ENCODE measurements at regions not wholly inside any gene's neighbourhood (a gene's known extent, or its start where the extent isn't known, plus 50 kb on each side); places are given as distances from the start of the nearest gene placed in this dataset.

- Histone ChIP-seq H3K9ac (ENCODE audit: low read length in 3 of 3) (no peak overlapping the region), H3K9me3 (ENCODE audit: control insufficient read depth in 2 of 3, insufficient read depth in 1 of 3, low read length in 3 of 3) (no peaks in the 10 kb centered on the region), H3K36me3 (ENCODE audit: control insufficient read depth in 2 of 3, insufficient read depth in 3 of 3, low read length in 3 of 3) (no peaks in the 10 kb centered on the region), H3K27me3 (ENCODE audit: control insufficient read depth, insufficient read depth, low read length) (no peaks in the 10 kb centered on the region), H3K4me1 (ENCODE audit: control insufficient read depth in 2 of 3, insufficient read depth in 2 of 3, low read depth in 1 of 3, low read length in 3 of 3) (no peaks in the 10 kb centered on the region), H3K27ac (ENCODE audit: low read depth in 2 of 2, low read length in 2 of 2) (no peak overlapping the region), H3K4me3 (ENCODE audit: low read length in 3 of 3) (no peak overlapping the region)
- FAIRE-seq (no peak), DNase-seq (no peak)
- intact Hi-C loops (cut with DNase I): no loop called here
- TF ChIP-seq CTCF (IDR thresholded peaks at IDR 0.05; ENCODE audit: borderline replicate concordance, extremely low read depth, insufficient read depth): no peak
Observed at GRCh38 chr10:94043431-94043990, 49.8 kb downstream of the PLCE1 start.

- intact Hi-C loops (cut with DNase I): no loop called here
- no peak for TF ChIP-seq CTCF (IDR thresholded peaks at IDR 0.05; ENCODE audit: borderline replicate concordance, extremely low read depth, insufficient read depth)
Observed at GRCh38 chr10:94046098-94046497, 52.4 kb downstream of the PLCE1 start.

GRCh38 chr10:94047293-94047692 lies 53.6 kb downstream of the PLCE1 start:
- Histone ChIP-seq H3K27me3 (ENCODE audit: control insufficient read depth, insufficient read depth, low read length) (no peaks in the 10 kb centered on the region), H3K9ac (ENCODE audit: low read length in 3 of 3) (no peak overlapping the region), H3K9me3 (ENCODE audit: control insufficient read depth in 2 of 3, insufficient read depth in 1 of 3, low read length in 3 of 3) (no peaks in the 10 kb centered on the region), H3K36me3 (ENCODE audit: control insufficient read depth in 2 of 3, insufficient read depth in 3 of 3, low read length in 3 of 3) (no peaks in the 10 kb centered on the region), H3K4me3 (ENCODE audit: low read length in 3 of 3) (no peak overlapping the region), H3K27ac (ENCODE audit: low read depth in 2 of 2, low read length in 2 of 2) (no peak overlapping the region), H3K4me1 (ENCODE audit: control insufficient read depth in 2 of 3, insufficient read depth in 2 of 3, low read depth in 1 of 3, low read length in 3 of 3) (no peaks in the 10 kb centered on the region)
- TF ChIP-seq CTCF (IDR thresholded peaks at IDR 0.05; ENCODE audit: borderline replicate concordance, extremely low read depth, insufficient read depth): no peak
- FAIRE-seq: no peak
- intact Hi-C loops (cut with DNase I): no loop called here
- DNase-seq: no peak

More at GRCh38 chr10:94046098-94046497, 52.4 kb downstream of the PLCE1 start:
- Histone ChIP-seq H3K4me1 (ENCODE audit: control insufficient read depth in 2 of 3, insufficient read depth in 2 of 3, low read depth in 1 of 3, low read length in 3 of 3) (no peaks in the 10 kb centered on the region), H3K27ac (ENCODE audit: low read depth in 2 of 2, low read length in 2 of 2) (no peak overlapping the region), H3K9ac (ENCODE audit: low read length in 3 of 3) (no peak overlapping the region), H3K9me3 (ENCODE audit: control insufficient read depth in 2 of 3, insufficient read depth in 1 of 3, low read length in 3 of 3) (no peaks in the 10 kb centered on the region), H3K27me3 (ENCODE audit: control insufficient read depth, insufficient read depth, low read length) (no peaks in the 10 kb centered on the region), H3K36me3 (ENCODE audit: control insufficient read depth in 2 of 3, insufficient read depth in 3 of 3, low read length in 3 of 3) (no peaks in the 10 kb centered on the region), H3K4me3 (ENCODE audit: low read length in 3 of 3) (no peak overlapping the region)
- FAIRE-seq (no peak), DNase-seq (no peak)

- FAIRE-seq: no peak
- intact Hi-C loops (cut with DNase I): no loop called here
- Histone ChIP-seq H3K9ac (ENCODE audit: low read length in 3 of 3) (no peak overlapping the region), H3K36me3 (ENCODE audit: control insufficient read depth in 2 of 3, insufficient read depth in 3 of 3, low read length in 3 of 3) (no peaks in the 10 kb centered on the region), H3K4me1 (ENCODE audit: control insufficient read depth in 2 of 3, insufficient read depth in 2 of 3, low read depth in 1 of 3, low read length in 3 of 3) (no peaks in the 10 kb centered on the region), H3K9me3 (ENCODE audit: control insufficient read depth in 2 of 3, insufficient read depth in 1 of 3, low read length in 3 of 3) (no peaks in the 10 kb centered on the region), H3K4me3 (ENCODE audit: low read length in 3 of 3) (no peak overlapping the region), H3K27ac (ENCODE audit: low read depth in 2 of 2, low read length in 2 of 2) (no peak overlapping the region), H3K27me3 (ENCODE audit: control insufficient read depth, insufficient read depth, low read length) (no peaks in the 10 kb centered on the region)
- no peak for TF ChIP-seq CTCF (IDR thresholded peaks at IDR 0.05; ENCODE audit: borderline replicate concordance, extremely low read depth, insufficient read depth)
- DNase-seq: no peak
Observed at GRCh38 chr10:94049911-94050310, 56.2 kb downstream of the PLCE1 start.
